Spleen (tissue), 11 donors: ENCODE measurements at regions not wholly inside any gene's neighbourhood (a gene's known extent, or its start where the extent isn't known, plus 50 kb on each side); places are given as distances from the start of the nearest gene placed in this dataset.
A peak's percentile ranks its signal among the peaks of the same experiment; 100 is the strongest.

Experiments used
- DNase-seq: peaks from one replicate; pipeline ENCODE4 v3.0.0-alpha.2; 2020
- H3K27ac ChIP-seq, 8 donors: fragments of 200-600 bp; sonication (generic) in 7 of 8; 1 replicate in 4 of 8; 2 replicates in 4 of 8; pipeline versions ENCODE4 v1.5.0 to v1.8.0; 2016 to 2021; ENCODE audit warnings: inconsistent platforms in 4 of 8, mild to moderate bottlenecking in 4 of 8, moderate library complexity in 1 of 8
- H3K27me3 ChIP-seq, 7 donors: fragments of 200-600 bp; sonication (generic) in 6 of 7; replicated peaks in 1 of 7; 1 replicate in 4 of 7; 2 replicates in 3 of 7; pipeline versions ENCODE4 v1.5.0 to v1.8.0; 2016 to 2021; ENCODE audit warnings: inconsistent platforms in 3 of 7, mild to moderate bottlenecking in 1 of 7
- H3K36me3 ChIP-seq, 6 donors: fragments of 200-600 bp; sonication (generic) in 5 of 6; 1 replicate in 4 of 6; 2 replicates in 2 of 6; pipeline versions ENCODE4 v1.5.0 to v1.8.0; 2016 to 2021; ENCODE audit warnings: inconsistent platforms in 2 of 6
- H3K4me1 ChIP-seq, 6 donors: fragments of 200-600 bp; sonication (generic) in 5 of 6; 1 replicate in 3 of 6; 2 replicates in 3 of 6; pipeline versions ENCODE4 v1.5.0 to v1.8.0; 2016 to 2021; ENCODE audit warnings: inconsistent platforms in 3 of 6
- H3K4me3 ChIP-seq, 8 donors: fragments of 200-600 bp; sonication (generic) in 7 of 8; 1 replicate in 4 of 8; 2 replicates in 4 of 8; pipeline versions ENCODE4 v1.5.0 to v1.8.0; 2016 to 2021; ENCODE audit warnings: inconsistent platforms in 4 of 8, mild to moderate bottlenecking in 4 of 8, moderate library complexity in 2 of 8
- H3K9me3 ChIP-seq, 8 donors: fragments of 200-600 bp; sonication (generic) in 7 of 8; 1 replicate in 4 of 8; 2 replicates in 4 of 8; pipeline versions ENCODE4 v1.5.0 to v1.8.0; 2016 to 2021; ENCODE audit warnings: inconsistent platforms in 4 of 8
- POLR2A ChIP-seq, 3 donors: fragments of 450-650 bp; IDR thresholded peaks; one replicate each; pipeline ENCODE4 v1.5.1; 2017; ENCODE audit warnings: antibody characterized with exemption in 3 of 3, mild to moderate bottlenecking in 1 of 3
- POLR2AphosphoS5 ChIP-seq, 3 donors: sonication (generic); formaldehyde crosslinking; IDR thresholded peaks; one replicate each; pipeline ENCODE4 v1.5.1; 2017; ENCODE audit warnings: antibody characterized with exemption in 3 of 3
- WGBS, 5 donors: extraction: QIAGEN DNeasy Blood & Tissue Kit in 3 of 5; methylation state at CpG; one replicate each; pipeline versions ENCODE4 v1.1.5 to v1.1.7; 2013 to 2018; 5-methylcytosine and 5-hydroxymethylcytosine counted together
- intact Hi-C: fragments of 100-400 bp; cut with DNase I; formaldehyde crosslinking; loops from one replicate; pipeline ENCODE4 v1.15.0; 2023; ENCODE audit warnings: low total_unique reads
- TF ChIP-seq, protein P1 (sequence below), 11 experiments: fragments of 200-600 bp in 7 of 11; fragments of 450-650 bp in 4 of 11; sonication (generic) in 4 of 11; IDR thresholded peaks in 8 of 11; conservative IDR thresholded peaks in 3 of 11; 1 replicate in 7 of 11; 2 replicates in 4 of 11; pipeline versions ENCODE4 v1.4.0 to v1.8.0; 2016 to 2021; ENCODE audit warnings: antibody characterized with exemption in 11 of 11, inconsistent platforms in 4 of 11, mild to moderate bottlenecking in 1 of 11
- donor health status: healthy with polysubstance abuse.
- donor health status: DM: no; HTN: no; CAD: no; lungs with moderate emphysema.
- donor health status: DM: no; HTN: no; CAD: no.
- donor health status: Bipolar disorder and iron deficiency.
- donor health status: healthy.
- donor health status: DM: no; HTN: no; CAD: no.
- donor health status: DM: yes; HTN: yes; CAD: no.

DNA sequence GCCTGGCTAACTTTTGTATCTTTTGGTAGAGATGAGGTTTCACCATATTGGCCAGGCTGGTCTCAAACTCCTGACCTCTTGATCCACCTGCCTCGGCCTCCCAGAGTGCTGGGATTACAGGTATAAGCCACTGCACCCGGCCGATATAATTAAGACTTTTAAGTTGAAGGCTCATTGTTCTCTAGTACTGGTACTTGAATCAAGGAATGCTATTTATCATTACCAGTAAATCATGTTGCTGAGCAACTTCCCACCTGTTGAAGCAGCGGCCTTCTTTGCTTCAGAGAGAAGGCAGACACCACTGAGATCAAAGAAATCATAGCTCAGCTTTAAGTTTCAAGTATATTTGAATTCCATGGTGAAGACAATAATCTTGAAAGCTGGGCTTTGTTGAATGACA is 58.8 kb upstream of the TMEM163 start:
- no peak overlapping the region for H3K27ac ChIP-seq
- H3K36me3 ChIP-seq = no peaks in the 10 kb centered on the region
- H3K27me3 ChIP-seq = peaks cover 0 to 9% (median 0%) of the 10 kb centered on the region in 7 donors
- H3K4me3 ChIP-seq = no peak overlapping the region
- TF ChIP-seq POLR2AphosphoS5 (IDR thresholded peaks at IDR 0.05) (no peak), POLR2A (IDR thresholded peaks at IDR 0.05) (no peak)
- TF ChIP-seq, protein P1, sequence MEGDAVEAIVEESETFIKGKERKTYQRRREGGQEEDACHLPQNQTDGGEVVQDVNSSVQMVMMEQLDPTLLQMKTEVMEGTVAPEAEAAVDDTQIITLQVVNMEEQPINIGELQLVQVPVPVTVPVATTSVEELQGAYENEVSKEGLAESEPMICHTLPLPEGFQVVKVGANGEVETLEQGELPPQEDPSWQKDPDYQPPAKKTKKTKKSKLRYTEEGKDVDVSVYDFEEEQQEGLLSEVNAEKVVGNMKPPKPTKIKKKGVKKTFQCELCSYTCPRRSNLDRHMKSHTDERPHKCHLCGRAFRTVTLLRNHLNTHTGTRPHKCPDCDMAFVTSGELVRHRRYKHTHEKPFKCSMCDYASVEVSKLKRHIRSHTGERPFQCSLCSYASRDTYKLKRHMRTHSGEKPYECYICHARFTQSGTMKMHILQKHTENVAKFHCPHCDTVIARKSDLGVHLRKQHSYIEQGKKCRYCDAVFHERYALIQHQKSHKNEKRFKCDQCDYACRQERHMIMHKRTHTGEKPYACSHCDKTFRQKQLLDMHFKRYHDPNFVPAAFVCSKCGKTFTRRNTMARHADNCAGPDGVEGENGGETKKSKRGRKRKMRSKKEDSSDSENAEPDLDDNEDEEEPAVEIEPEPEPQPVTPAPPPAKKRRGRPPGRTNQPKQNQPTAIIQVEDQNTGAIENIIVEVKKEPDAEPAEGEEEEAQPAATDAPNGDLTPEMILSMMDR (IDR thresholded peaks at IDR 0.05 in 8 of 11, conservative IDR thresholded peaks at IDR 0.05 in 3 of 11) = no peak
- no peak for DNase-seq
- peaks cover 0 to 14% (median 0%) of the 10 kb centered on the region in 6 donors for H3K4me1 ChIP-seq
- H3K9me3 ChIP-seq = no peaks in the 10 kb centered on the region
- intact Hi-C loops = no loop called here
- WGBS, 5 donors = 84 to 92% (median 89%) methylated on average over 4 of the region's 4 CpGs

DNA sequence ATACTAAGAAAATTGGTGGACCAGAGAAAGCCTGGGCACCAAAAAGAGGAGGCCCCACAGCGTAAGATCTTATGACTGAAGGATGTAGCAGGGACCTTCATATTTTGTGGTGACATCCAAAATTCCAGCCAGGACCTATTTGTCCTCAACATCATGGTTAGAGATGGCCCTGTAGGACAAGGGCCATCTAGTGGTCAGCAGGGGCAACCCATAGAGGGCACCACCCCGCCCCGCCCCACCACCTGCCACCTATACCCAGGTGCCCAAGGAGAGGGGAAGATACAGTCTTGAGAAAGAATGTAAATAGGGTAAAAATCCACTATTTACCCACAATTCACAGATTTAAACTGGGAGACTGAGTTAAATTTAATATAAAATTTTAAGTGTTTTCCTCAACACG is 59.6 kb upstream of the TMEM163 start:
- no peaks in the 10 kb centered on the region for H3K36me3 ChIP-seq
- WGBS, 5 donors = 91 to 97% (median 95%) methylated on average over 4 of the region's 4 CpGs
- H3K9me3 ChIP-seq = no peaks in the 10 kb centered on the region
- H3K27ac ChIP-seq = no peak overlapping the region
- TF ChIP-seq POLR2A (IDR thresholded peaks at IDR 0.05) = no peak
- TF ChIP-seq, protein P1 (IDR thresholded peaks at IDR 0.05 in 8 of 11, conservative IDR thresholded peaks at IDR 0.05 in 3 of 11) = peak in 1 of 11 experiments; percentile 9
- no peak for TF ChIP-seq POLR2AphosphoS5 (IDR thresholded peaks at IDR 0.05)
- no peak overlapping the region for H3K4me3 ChIP-seq
- intact Hi-C loops = no loop called here
- no peak for DNase-seq
- H3K27me3 ChIP-seq = peaks cover 0 to 9% (median 0%) of the 10 kb centered on the region in 7 donors
- peaks cover 0 to 14% (median 2%) of the 10 kb centered on the region in 6 donors for H3K4me1 ChIP-seq

DNA sequence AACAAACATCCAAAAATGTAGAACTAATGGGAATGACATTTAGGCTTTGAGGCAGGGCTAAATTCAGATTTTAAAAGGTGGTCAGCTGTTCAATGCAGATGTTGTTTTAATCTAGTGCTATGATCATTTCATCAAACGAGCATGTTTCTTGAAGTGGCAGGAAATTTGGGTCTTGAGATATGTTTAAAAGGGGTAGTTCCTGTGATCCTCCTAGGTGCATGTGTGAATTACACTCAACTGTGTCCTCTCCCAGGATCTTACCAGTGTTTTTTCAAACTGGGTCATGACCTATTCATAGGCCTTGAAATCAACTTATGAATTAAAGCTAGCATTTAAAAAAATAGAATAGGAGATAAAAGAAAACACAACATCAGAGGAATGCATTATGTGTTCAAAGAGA is 57.4 kb upstream of the ACMSD start:
- peaks cover 0 to 9% (median 0%) of the 10 kb centered on the region in 7 donors for H3K27me3 ChIP-seq
- no peak overlapping the region for H3K4me3 ChIP-seq
- intact Hi-C loops = no loop called here
- H3K4me1 ChIP-seq = peaks cover 0 to 6% (median 0%) of the 10 kb centered on the region in 6 donors
- no peak for DNase-seq
- TF ChIP-seq POLR2A (IDR thresholded peaks at IDR 0.05) (no peak), POLR2AphosphoS5 (IDR thresholded peaks at IDR 0.05) (no peak)
- TF ChIP-seq, protein P1 (IDR thresholded peaks at IDR 0.05 in 8 of 11, conservative IDR thresholded peaks at IDR 0.05 in 3 of 11) = no peak
- no peaks in the 10 kb centered on the region for H3K9me3 ChIP-seq
- WGBS, 5 donors = 11 to 48% (median 20%) methylated on average over 1 of the region's 1 CpG
- H3K27ac ChIP-seq = no peak overlapping the region
- H3K36me3 ChIP-seq = no peaks in the 10 kb centered on the region

DNA sequence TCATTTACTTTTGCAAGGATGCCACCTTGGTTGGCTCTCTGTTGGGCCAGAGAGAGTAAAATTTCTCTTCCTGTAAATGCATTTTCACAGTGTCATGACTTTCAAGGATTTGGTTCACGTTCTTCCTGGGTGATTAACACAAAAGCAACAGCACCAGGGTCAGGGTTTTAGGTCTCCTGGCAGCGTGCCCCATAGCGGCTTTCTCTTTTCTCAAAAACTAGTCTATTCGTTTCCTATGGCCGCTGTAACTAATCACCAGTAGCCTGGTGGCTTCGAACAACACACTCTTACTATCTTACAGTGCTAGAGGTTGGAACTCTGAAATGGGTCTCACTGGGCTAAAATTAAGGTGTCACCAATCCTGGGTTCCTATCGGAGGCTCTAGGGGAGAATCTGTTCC is 56.3 kb upstream of the ACMSD start:
- no peak for TF ChIP-seq POLR2AphosphoS5 (IDR thresholded peaks at IDR 0.05)
- TF ChIP-seq POLR2A (IDR thresholded peaks at IDR 0.05) = no peak
- TF ChIP-seq, protein P1 (IDR thresholded peaks at IDR 0.05 in 8 of 11, conservative IDR thresholded peaks at IDR 0.05 in 3 of 11) = no peak
- Histone ChIP-seq H3K27me3 (peaks cover 0 to 9% (median 0%) of the 10 kb centered on the region in 7 donors), H3K9me3 (no peaks in the 10 kb centered on the region), H3K36me3 (no peaks in the 10 kb centered on the region), H3K4me3 (no peak overlapping the region), H3K27ac (no peak overlapping the region), H3K4me1 (peaks cover 0 to 6% (median 0%) of the 10 kb centered on the region in 6 donors)
- intact Hi-C loops = no loop called here
- no peak for DNase-seq
- WGBS, 5 donors = 82 to 87% (median 85%) methylated on average over 7 of the region's 7 CpGs
